CD14-positive monocyte (primary cell): ENCODE measurements at regions not wholly inside any gene's neighbourhood (a gene's known extent, or its start where the extent isn't known, plus 50 kb on each side); places are given as distances from the start of the nearest gene placed in this dataset.

Source experiments
- DNase-seq, 3 donors: peaks; one replicate each; pipeline ENCODE4 v3.0.0-alpha.2; 2011 to 2022
- H2AFZ ChIP-seq: 2 replicates; pipeline ENCODE4 v1.6.0; 2012; ENCODE audit warnings: mild to moderate bottlenecking, low read depth, low read length, inconsistent platforms; ENCODE audit not compliant: insufficient read depth, poor library complexity, severe bottlenecking
- H3K27ac ChIP-seq, 2 donors: 1 replicate in 1 of 2; 2 replicates in 1 of 2; pipeline ENCODE4 v1.5.1; 2012 to 2013; ENCODE audit warnings: low read length in 2 of 2, control low read depth in 1 of 2, inconsistent platforms in 1 of 2, low read depth in 1 of 2, mild to moderate bottlenecking in 1 of 2
- H3K27me3 ChIP-seq, 2 donors: one replicate each; pipeline versions ENCODE4 v1.6.0 to v1.6.1; 2011 to 2013; ENCODE audit warnings: low read length in 2 of 2; ENCODE audit not compliant: control insufficient read depth in 2 of 2, insufficient read depth in 2 of 2
- H3K36me3 ChIP-seq, 2 donors: replicated peaks in 1 of 2; 1 replicate in 1 of 2; 2 replicates in 1 of 2; pipeline versions ENCODE4 v1.5.1 to v1.6.1; 2012 to 2013; ENCODE audit warnings: low read length in 2 of 2, control low read depth in 1 of 2, inconsistent platforms in 1 of 2, mild to moderate bottlenecking in 1 of 2; ENCODE audit not compliant: insufficient read depth in 2 of 2, control insufficient read depth in 1 of 2
- H3K4me1 ChIP-seq, 2 donors: 1 replicate in 1 of 2; 2 replicates in 1 of 2; pipeline versions ENCODE4 v1.5.1 to v1.6.1; 2012 to 2013; ENCODE audit warnings: low read length in 2 of 2, control low read depth in 1 of 2, inconsistent platforms in 1 of 2, mild to moderate bottlenecking in 1 of 2, moderate library complexity in 1 of 2; ENCODE audit not compliant: insufficient read depth in 2 of 2, control insufficient read depth in 1 of 2
- H3K4me2 ChIP-seq: replicated peaks from 2 replicates; pipeline ENCODE3; 2012; ENCODE audit warnings: low read length, moderate library complexity, mild to moderate bottlenecking; ENCODE audit not compliant: poor library complexity, severe bottlenecking; ENCODE audit errors: extremely low read depth
- H3K4me3 ChIP-seq, 3 experiments: fragments of 200-600 bp in 1 of 3; sonication (generic) in 1 of 3; replicated peaks in 1 of 3; 1 replicate in 2 of 3; 2 replicates in 1 of 3; pipeline ENCODE4 v1.5.1; 2011 to 2013; ENCODE audit warnings: low read length in 3 of 3, mild to moderate bottlenecking in 3 of 3, control low read depth in 2 of 3, low read depth in 2 of 3, inconsistent platforms in 1 of 3, moderate library complexity in 1 of 3
- H3K79me2 ChIP-seq: 2 replicates; pipeline ENCODE4 v1.6.0; 2012; ENCODE audit warnings: mild to moderate bottlenecking, control low read depth, inconsistent platforms, low read length, moderate library complexity; ENCODE audit not compliant: insufficient read depth
- H3K9ac ChIP-seq: 2 replicates; pipeline ENCODE4 v1.6.0; 2017; ENCODE audit warnings: low read length, mild to moderate bottlenecking; ENCODE audit not compliant: insufficient read depth, poor library complexity, severe bottlenecking
- H3K9me3 ChIP-seq, 2 donors: replicated peaks in 1 of 2; 1 replicate in 1 of 2; 2 replicates in 1 of 2; pipeline versions ENCODE4 v1.5.1 to v1.6.1; 2012 to 2013; ENCODE audit warnings: low read length in 2 of 2, control low read depth in 1 of 2; ENCODE audit not compliant: control insufficient read depth in 1 of 2, insufficient read depth in 1 of 2
- H4K20me1 ChIP-seq: 2 replicates; pipeline ENCODE4 v1.6.0; 2012; ENCODE audit warnings: mild to moderate bottlenecking, low read length, control low read depth, moderate library complexity; ENCODE audit not compliant: insufficient read depth
- H3K27ac Mint-ChIP-seq, 7 donors: one replicate each; pipeline ENCODE4 v1.8.0; 2020; ENCODE audit warnings: mild to moderate bottlenecking in 7 of 7, mixed read lengths in 7 of 7, moderate library complexity in 6 of 7, inconsistent platforms in 2 of 7
- H3K27me3 Mint-ChIP-seq, 3 donors: one replicate each; pipeline ENCODE4 v1.8.0; 2021 to 2022; ENCODE audit warnings: low read depth in 3 of 3, mild to moderate bottlenecking in 3 of 3, mixed read lengths in 3 of 3, moderate library complexity in 3 of 3, inconsistent platforms in 1 of 3
- H3K36me3 Mint-ChIP-seq, 2 donors: one replicate each; pipeline ENCODE4 v1.8.0; 2020; ENCODE audit warnings: mixed read lengths in 2 of 2, inconsistent platforms in 1 of 2, mild to moderate bottlenecking in 1 of 2
- H3K4me1 Mint-ChIP-seq: one replicate; pipeline ENCODE4 v1.8.0; 2020; ENCODE audit warnings: mild to moderate bottlenecking, mixed read lengths
- H3K4me3 Mint-ChIP-seq, 2 donors: one replicate each; pipeline ENCODE4 v1.8.0; 2020; ENCODE audit warnings: mild to moderate bottlenecking in 2 of 2, mixed read lengths in 2 of 2, moderate library complexity in 1 of 2
- H3K9me3 Mint-ChIP-seq, 7 donors: one replicate each; pipeline ENCODE4 v1.8.0; 2020 to 2022; ENCODE audit warnings: mixed read lengths in 7 of 7, mild to moderate bottlenecking in 6 of 7, moderate library complexity in 6 of 7, inconsistent platforms in 2 of 7
- CTCF ChIP-seq: fragments of 200-600 bp; IDR thresholded peaks from one replicate; pipeline ENCODE4 v1.8.0; 2022; ENCODE audit warnings: antibody characterized with exemption, mild to moderate bottlenecking
- WGBS: methylation state at CpG from one replicate; pipeline ENCODE4 v1.1.5; 2013; ENCODE audit warnings: missing lambda C conversion rate; ENCODE audit not compliant: insufficient coverage; 5-methylcytosine and 5-hydroxymethylcytosine counted together
- intact Hi-C, 2 donors: fragments of 100-400 bp; cut with micrococcal nuclease; formaldehyde crosslinking; loops; one replicate each; pipeline versions ENCODE4 v1.15.0 to v1.15.1; 2023

- H3K36me3 Mint-ChIP-seq = no peaks in the 10 kb centered on the region
- Histone ChIP-seq H3K9me3 (peaks cover 0 to 4% of the 10 kb centered on the region in 2 donors), H3K9ac (no peak overlapping the region), H3K4me3 (no peak overlapping the region), H3K36me3 (no peaks in the 10 kb centered on the region), H3K27me3 (no peaks in the 10 kb centered on the region), H3K27ac (no peak overlapping the region), H2AFZ (no peak overlapping the region), H4K20me1 (no peaks in the 10 kb centered on the region), H3K4me2 (no peak overlapping the region), H3K79me2 (no peaks in the 10 kb centered on the region), H3K4me1 (no peaks in the 10 kb centered on the region)
- peaks cover 0 to 3% (median 2%) of the 10 kb centered on the region in 7 donors for H3K9me3 Mint-ChIP-seq
- DNase-seq = no peak
- no peak for TF ChIP-seq CTCF
- H3K27ac Mint-ChIP-seq = no peak overlapping the region
- WGBS = no CpG with 5 or more reads among the region's 2 CpGs
- no peaks in the 10 kb centered on the region for H3K4me1 Mint-ChIP-seq
- intact Hi-C loops = no loop called here
- no peaks in the 10 kb centered on the region for H3K27me3 Mint-ChIP-seq
- no peak overlapping the region for H3K4me3 Mint-ChIP-seq
Measured at GRCh38 chr6:67277312-67277711, 1357.8 kb upstream of the ADGRB3 start.

GRCh38 chr6:67265996-67266921, 1368.8 kb upstream of the ADGRB3 start:
- H3K9me3 ChIP-seq = peaks cover 3 to 13% of the 10 kb centered on the region in 2 donors
- no peak overlapping the region for H3K9ac ChIP-seq
- Mint-ChIP-seq H3K27ac (peak overlapping the region in 1 of 7 donors; percentile 42), H3K9me3 (peaks cover 0 to 10% (median 5%) of the 10 kb centered on the region in 7 donors), H3K36me3 (no peaks in the 10 kb centered on the region), H3K27me3 (no peaks in the 10 kb centered on the region), H3K4me3 (no peak overlapping the region), H3K4me1 (no peaks in the 10 kb centered on the region)
- no peak overlapping the region for H2AFZ ChIP-seq
- H3K4me2 ChIP-seq = no peak overlapping the region
- no peaks in the 10 kb centered on the region for H3K79me2 ChIP-seq
- no peaks in the 10 kb centered on the region for H3K27me3 ChIP-seq
- H3K27ac ChIP-seq = no peak overlapping the region
- no peak for TF ChIP-seq CTCF
- intact Hi-C loops = no loop called here
- H3K36me3 ChIP-seq = no peaks in the 10 kb centered on the region
- H3K4me1 ChIP-seq = no peaks in the 10 kb centered on the region
- H4K20me1 ChIP-seq = no peaks in the 10 kb centered on the region
- H3K4me3 ChIP-seq = no peak overlapping the region
- 87% methylated on average over 18 of the region's 20 CpGs for WGBS
- DNase-seq = no peak
